Stomach (tissue), 8 donors: ENCODE measurements at regions not wholly inside any gene's neighbourhood (a gene's known extent, or its start where the extent isn't known, plus 50 kb on each side); places are given as distances from the start of the nearest gene placed in this dataset.

Source experiments
- DNase-seq, 2 donors: peaks; one replicate each; pipeline versions ENCODE4 v3.0.0 to v3.0.0-alpha.2; 2013 to 2019
- H3K27ac ChIP-seq, 5 donors: fragments of 200-600 bp in 4 of 5; sonication (generic) in 4 of 5; one replicate each; pipeline ENCODE4 v1.5.1; 2013 to 2019; ENCODE audit warnings: mild to moderate bottlenecking in 1 of 5, moderate library complexity in 1 of 5
- H3K27me3 ChIP-seq, 3 donors: fragments of 200-600 bp; sonication (generic); one replicate each; pipeline ENCODE4 v1.5.1; 2017 to 2019; ENCODE audit warnings: mixed run types in 1 of 3
- H3K36me3 ChIP-seq, 4 donors: fragments of 200-600 bp; sonication (generic); 1 replicate in 3 of 4; 2 replicates in 1 of 4; pipeline ENCODE4 v1.5.1; 2016 to 2019
- H3K4me1 ChIP-seq, 4 donors: fragments of 200-600 bp; sonication (generic); one replicate each; pipeline ENCODE4 v1.5.1; 2016 to 2019
- H3K4me3 ChIP-seq, 4 donors: fragments of 200-600 bp; sonication (generic) in 3 of 4; one replicate each; pipeline ENCODE4 v1.5.1; 2016 to 2019; ENCODE audit warnings: mild to moderate bottlenecking in 1 of 4
- H3K9me3 ChIP-seq, 4 donors: fragments of 200-600 bp; sonication (generic); one replicate each; pipeline ENCODE4 v1.5.1; 2016 to 2019
- CTCF ChIP-seq, 7 experiments: fragments of 450-650 bp in 4 of 7; fragments of 200-600 bp in 3 of 7; sonication (generic) in 3 of 7; IDR thresholded peaks; one replicate each; pipeline ENCODE4 v1.5.1; 2016 to 2019; ENCODE audit warnings: antibody characterized with exemption in 7 of 7, control low read depth in 2 of 7, mild to moderate bottlenecking in 1 of 7
- EP300 ChIP-seq: sonication (generic); formaldehyde crosslinking; IDR thresholded peaks from one replicate; pipeline ENCODE4 v1.6.1; 2017; ENCODE audit warnings: antibody characterized with exemption
- POLR2A ChIP-seq, 4 donors: fragments of 450-650 bp; IDR thresholded peaks; one replicate each; pipeline ENCODE4 v1.6.1; 2016; ENCODE audit warnings: antibody characterized with exemption in 4 of 4, control low read depth in 2 of 4, mild to moderate bottlenecking in 1 of 4, moderate library complexity in 1 of 4
- POLR2AphosphoS5 ChIP-seq, 3 donors: sonication (generic); formaldehyde crosslinking; IDR thresholded peaks; one replicate each; pipeline ENCODE4 v1.6.1; 2016; ENCODE audit warnings: antibody characterized with exemption in 3 of 3
- WGBS, 5 donors: extraction: QIAGEN DNeasy Blood & Tissue Kit in 3 of 5; methylation state at CpG; one replicate each; pipeline versions ENCODE4 v1.1.5 to v1.1.7; 2013 to 2018; 5-methylcytosine and 5-hydroxymethylcytosine counted together
- intact Hi-C: fragments of 100-400 bp; cut with DNase I; formaldehyde crosslinking; loops from one replicate; pipeline ENCODE4 v1.15.1; 2023; ENCODE audit warnings: low total_unique reads
- donor health status: healthy with polysubstance abuse.
- donor health status: Bipolar disorder and iron deficiency.
- donor health status: healthy.

GRCh38 chr18:29594493-29594892 lies 1417.6 kb upstream of the CDH2 start:
- Histone ChIP-seq H3K4me1 (no peaks in the 10 kb centered on the region), H3K36me3 (no peaks in the 10 kb centered on the region), H3K9me3 (no peaks in the 10 kb centered on the region), H3K27me3 (no peaks in the 10 kb centered on the region), H3K27ac (no peak overlapping the region), H3K4me3 (no peak overlapping the region)
- no peak for DNase-seq
- WGBS, 5 donors: 90 to 99% (median 93%) methylated on average over 2 of the region's 2 CpGs
- no peak for TF ChIP-seq POLR2AphosphoS5 (IDR thresholded peaks at IDR 0.05)
- no peak for TF ChIP-seq CTCF (IDR thresholded peaks at IDR 0.05)
- TF ChIP-seq EP300: no peak
- no peak for TF ChIP-seq POLR2A (IDR thresholded peaks at IDR 0.05)
- intact Hi-C loops: no loop called here

- H3K27ac ChIP-seq: no peak overlapping the region
- no peaks in the 10 kb centered on the region for H3K4me1 ChIP-seq
- no peaks in the 10 kb centered on the region for H3K36me3 ChIP-seq
- peaks cover 0 to 16% (median 6%) of the 10 kb centered on the region in 4 donors for H3K9me3 ChIP-seq
- DNase-seq: no peak
- no peak overlapping the region for H3K4me3 ChIP-seq
- intact Hi-C loops: no loop called here
- TF ChIP-seq POLR2A (IDR thresholded peaks at IDR 0.05) (no peak), CTCF (IDR thresholded peaks at IDR 0.05) (no peak)
- H3K27me3 ChIP-seq: no peaks in the 10 kb centered on the region
- WGBS, 5 donors: 81 to 93% (median 87%) methylated on average over 4 to 17 of the region's 17 CpGs
Measured at GRCh38 chr18:29588446-29589100, 1411.6 kb upstream of the CDH2 start.

- no peaks in the 10 kb centered on the region for H3K36me3 ChIP-seq
- DNase-seq: no peak
- H3K27me3 ChIP-seq: no peaks in the 10 kb centered on the region
- H3K4me1 ChIP-seq: no peaks in the 10 kb centered on the region
- H3K9me3 ChIP-seq: peaks cover 0 to 16% (median 7%) of the 10 kb centered on the region in 4 donors
- no peak overlapping the region for H3K4me3 ChIP-seq
- 89 to 96% (median 95%) methylated on average over 3 of the region's 3 CpGs for WGBS, 5 donors
- TF ChIP-seq POLR2AphosphoS5 (IDR thresholded peaks at IDR 0.05): no peak
- no peak for TF ChIP-seq CTCF (IDR thresholded peaks at IDR 0.05)
- no peak for TF ChIP-seq EP300
- TF ChIP-seq POLR2A (IDR thresholded peaks at IDR 0.05): no peak
- intact Hi-C loops: no loop called here
- H3K27ac ChIP-seq: no peak overlapping the region
Measured at GRCh38 chr18:29586210-29586609, 1409.3 kb upstream of the CDH2 start.

GRCh38 chr18:29560270-29560669 lies 1383.3 kb upstream of the CDH2 start:
- no peaks in the 10 kb centered on the region for H3K9me3 ChIP-seq
- H3K4me3 ChIP-seq: no peak overlapping the region
- no peaks in the 10 kb centered on the region for H3K27me3 ChIP-seq
- intact Hi-C loops: no loop called here
- WGBS, 5 donors: 33 to 50% (median 42%) methylated on average over 1 of the region's 1 CpG
- TF ChIP-seq POLR2AphosphoS5 (IDR thresholded peaks at IDR 0.05) (no peak), POLR2A (IDR thresholded peaks at IDR 0.05) (no peak), CTCF (IDR thresholded peaks at IDR 0.05) (no peak), EP300 (no peak)
- DNase-seq: no peak
- H3K27ac ChIP-seq: no peak overlapping the region
- no peaks in the 10 kb centered on the region for H3K36me3 ChIP-seq
- H3K4me1 ChIP-seq: no peaks in the 10 kb centered on the region
